Cardiac septum (tissue), 1 donor: ENCODE measurements at regions not wholly inside any gene's neighbourhood (a gene's known extent, or its start where the extent isn't known, plus 50 kb on each side); places are given as distances from the start of the nearest gene placed in this dataset. TPM values are rescaled to one million over a fixed set of nuclear protein-coding genes. Genes with fewer than 3 reads are reported as not detected.

Experiments
- DNase-seq: peaks from one replicate; pipeline ENCODE4 v3.0.0-alpha.2; 2020; ENCODE audit warnings: low spot score
- intact Hi-C: fragments of 100-400 bp; cut with DNase I; formaldehyde crosslinking; loops from one replicate; pipeline ENCODE4 v1.14.0; 2022
- microRNA-seq: library from miRNA; unstranded; fragments of <30 nt; microRNA quantifications from one replicate; pipeline ENCODE4 v1.2.0, GENCODE V29; 2020
- donor health status: DM: no; HTN: no; CAD: no.

GRCh38 chr1:22388671-22389450, 62.8 kb upstream of the ZBTB40 start:
- intact Hi-C loops, result no loop called here
- DNase-seq, result no peak

- intact Hi-C loops, result no loop called here
- DNase-seq, result no peak
These were observed 58.1 kb upstream of the ZBTB40 start for GRCh38 chr1:22393587-22393986.

GRCh38 chr1:22398656-22399420, 52.8 kb upstream of the ZBTB40 start:
- intact Hi-C loops, result no loop called here
- no peak for DNase-seq

- intact Hi-C loops, result no loop called here
- DNase-seq, result no peak
These were observed 52.1 kb upstream of the ZBTB40 start for GRCh38 chr1:22399421-22400091.

Small RNAs in the stretch of these regions (microRNA-seq; reads per million reads assigned to microRNA genes)
- gene MIR4418, result not detected
